Body of pancreas (tissue), 4 donors: ENCODE measurements at regions not wholly inside any gene's neighbourhood (a gene's known extent, or its start where the extent isn't known, plus 50 kb on each side); places are given as distances from the start of the nearest gene placed in this dataset.

Experiments used
- ATAC-seq: fragments of 150-250 bp; one replicate; pipeline ENCODE4 v1.9.1; 2016
- DNase-seq, 4 donors: peaks; one replicate each; pipeline ENCODE4 v3.0.0-alpha.2; 2019
- H3K27ac ChIP-seq, 4 donors: fragments of 200-600 bp; sonication (generic); 1 replicate in 3 of 4; 2 replicates in 1 of 4; pipeline versions ENCODE4 v1.5.1 to v1.6.1; 2016 to 2019; ENCODE audit warnings: mild to moderate bottlenecking in 1 of 4, mixed read lengths in 1 of 4, moderate library complexity in 1 of 4
- H3K27me3 ChIP-seq, 2 donors: fragments of 200-600 bp; sonication (generic); one replicate each; pipeline ENCODE4 v1.6.0; 2016; ENCODE audit warnings: mild to moderate bottlenecking in 1 of 2
- H3K36me3 ChIP-seq, 2 donors: fragments of 200-600 bp; sonication (generic); replicated peaks in 1 of 2; 2 replicates each; pipeline ENCODE4 v1.5.1; 2016; ENCODE audit warnings: low read depth in 2 of 2; ENCODE audit not compliant: insufficient read depth in 1 of 2
- H3K4me1 ChIP-seq: fragments of 200-600 bp; sonication (generic); one replicate; pipeline ENCODE4 v1.6.0; 2016
- H3K4me3 ChIP-seq, 2 donors: fragments of 200-600 bp; sonication (generic); 1 replicate in 1 of 2; 2 replicates in 1 of 2; pipeline ENCODE4 v1.5.1; 2016 to 2019
- H3K9me3 ChIP-seq, 3 donors: fragments of 200-600 bp; sonication (generic); 1 replicate in 2 of 3; 2 replicates in 1 of 3; pipeline ENCODE4 v1.5.1; 2016
- POLR2A ChIP-seq, 3 donors: fragments of 450-650 bp; IDR thresholded peaks; one replicate each; pipeline ENCODE4 v1.6.1; 2016; ENCODE audit warnings: antibody characterized with exemption in 3 of 3, mild to moderate bottlenecking in 2 of 3
- WGBS, 2 donors: methylation state at CpG; one replicate each; pipeline ENCODE4 v1.1.5; 2017; 5-methylcytosine and 5-hydroxymethylcytosine counted together
- intact Hi-C: fragments of 100-400 bp; cut with DNase I; formaldehyde crosslinking; loops from one replicate; pipeline ENCODE4 v1.15.1; 2023
- TF ChIP-seq, protein P1 (sequence below), 7 experiments: fragments of 450-650 bp in 4 of 7; fragments of 200-600 bp in 3 of 7; sonication (generic) in 3 of 7; IDR thresholded peaks; one replicate each; pipeline ENCODE4 v1.5.1; 2016 to 2019; ENCODE audit warnings: antibody characterized with exemption in 7 of 7

DNA sequence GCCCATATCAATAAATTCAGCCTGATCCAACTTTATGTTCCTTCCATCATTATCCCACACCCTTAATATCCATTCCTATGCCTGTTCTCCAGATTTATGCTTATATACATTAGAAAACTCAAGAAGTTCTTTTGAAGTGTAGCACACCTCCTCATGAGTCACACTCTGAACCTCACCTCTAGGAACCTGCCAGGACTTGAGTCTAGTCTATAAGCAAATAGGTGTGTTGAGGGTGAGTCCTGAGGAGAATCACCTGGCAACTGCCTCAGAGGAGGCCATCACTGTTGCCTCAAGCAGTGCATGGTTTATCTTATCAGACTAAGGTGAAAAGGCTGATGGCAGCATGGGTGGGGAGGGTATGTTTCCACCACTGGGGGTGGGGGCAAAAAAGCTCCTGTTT, 496.7 kb downstream of the C6orf118 start:
- H3K4me3 ChIP-seq: no peak overlapping the region
- intact Hi-C loops: no loop called here
- DNase-seq (no peak), ATAC-seq (no peak)
- H3K27ac ChIP-seq: no peak overlapping the region
- H3K9me3 ChIP-seq: no peaks in the 10 kb centered on the region
- H3K36me3 ChIP-seq: no peaks in the 10 kb centered on the region
- no peaks in the 10 kb centered on the region for H3K4me1 ChIP-seq
- no peaks in the 10 kb centered on the region for H3K27me3 ChIP-seq
- no peak for TF ChIP-seq POLR2A (IDR thresholded peaks at IDR 0.05)

DNA sequence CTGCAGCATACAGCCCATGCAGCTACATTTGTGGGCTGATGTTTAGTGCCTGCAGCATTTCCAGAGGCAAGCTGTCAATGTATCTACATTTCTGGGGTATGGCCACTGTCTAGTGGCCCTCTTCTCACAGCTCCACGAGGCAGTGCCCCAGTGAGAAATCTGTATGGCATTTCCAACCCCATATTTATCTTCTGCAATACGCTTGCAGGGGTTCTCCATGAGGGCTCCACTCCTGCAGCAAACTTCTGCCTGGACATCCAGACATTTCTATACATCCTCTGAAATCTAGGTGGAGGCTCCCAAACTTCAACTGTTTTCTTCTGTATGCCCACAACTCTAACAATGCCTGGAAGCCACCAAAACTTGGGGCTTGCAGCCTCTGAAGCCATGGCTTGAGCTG, 502.3 kb downstream of the C6orf118 start:
- H3K27me3 ChIP-seq: no peaks in the 10 kb centered on the region
- no peak overlapping the region for H3K4me3 ChIP-seq
- H3K27ac ChIP-seq: no peak overlapping the region
- ATAC-seq: no peak
- WGBS, 2 donors: 29 to 48% methylated on average over 2 of the region's 2 CpGs
- TF ChIP-seq, protein P1, sequence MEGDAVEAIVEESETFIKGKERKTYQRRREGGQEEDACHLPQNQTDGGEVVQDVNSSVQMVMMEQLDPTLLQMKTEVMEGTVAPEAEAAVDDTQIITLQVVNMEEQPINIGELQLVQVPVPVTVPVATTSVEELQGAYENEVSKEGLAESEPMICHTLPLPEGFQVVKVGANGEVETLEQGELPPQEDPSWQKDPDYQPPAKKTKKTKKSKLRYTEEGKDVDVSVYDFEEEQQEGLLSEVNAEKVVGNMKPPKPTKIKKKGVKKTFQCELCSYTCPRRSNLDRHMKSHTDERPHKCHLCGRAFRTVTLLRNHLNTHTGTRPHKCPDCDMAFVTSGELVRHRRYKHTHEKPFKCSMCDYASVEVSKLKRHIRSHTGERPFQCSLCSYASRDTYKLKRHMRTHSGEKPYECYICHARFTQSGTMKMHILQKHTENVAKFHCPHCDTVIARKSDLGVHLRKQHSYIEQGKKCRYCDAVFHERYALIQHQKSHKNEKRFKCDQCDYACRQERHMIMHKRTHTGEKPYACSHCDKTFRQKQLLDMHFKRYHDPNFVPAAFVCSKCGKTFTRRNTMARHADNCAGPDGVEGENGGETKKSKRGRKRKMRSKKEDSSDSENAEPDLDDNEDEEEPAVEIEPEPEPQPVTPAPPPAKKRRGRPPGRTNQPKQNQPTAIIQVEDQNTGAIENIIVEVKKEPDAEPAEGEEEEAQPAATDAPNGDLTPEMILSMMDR (IDR thresholded peaks at IDR 0.05): no peak
- TF ChIP-seq POLR2A (IDR thresholded peaks at IDR 0.05): no peak
- intact Hi-C loops: no loop called here
- H3K4me1 ChIP-seq: no peaks in the 10 kb centered on the region
- H3K9me3 ChIP-seq: no peaks in the 10 kb centered on the region
- no peak for DNase-seq
- H3K36me3 ChIP-seq: no peaks in the 10 kb centered on the region

DNA sequence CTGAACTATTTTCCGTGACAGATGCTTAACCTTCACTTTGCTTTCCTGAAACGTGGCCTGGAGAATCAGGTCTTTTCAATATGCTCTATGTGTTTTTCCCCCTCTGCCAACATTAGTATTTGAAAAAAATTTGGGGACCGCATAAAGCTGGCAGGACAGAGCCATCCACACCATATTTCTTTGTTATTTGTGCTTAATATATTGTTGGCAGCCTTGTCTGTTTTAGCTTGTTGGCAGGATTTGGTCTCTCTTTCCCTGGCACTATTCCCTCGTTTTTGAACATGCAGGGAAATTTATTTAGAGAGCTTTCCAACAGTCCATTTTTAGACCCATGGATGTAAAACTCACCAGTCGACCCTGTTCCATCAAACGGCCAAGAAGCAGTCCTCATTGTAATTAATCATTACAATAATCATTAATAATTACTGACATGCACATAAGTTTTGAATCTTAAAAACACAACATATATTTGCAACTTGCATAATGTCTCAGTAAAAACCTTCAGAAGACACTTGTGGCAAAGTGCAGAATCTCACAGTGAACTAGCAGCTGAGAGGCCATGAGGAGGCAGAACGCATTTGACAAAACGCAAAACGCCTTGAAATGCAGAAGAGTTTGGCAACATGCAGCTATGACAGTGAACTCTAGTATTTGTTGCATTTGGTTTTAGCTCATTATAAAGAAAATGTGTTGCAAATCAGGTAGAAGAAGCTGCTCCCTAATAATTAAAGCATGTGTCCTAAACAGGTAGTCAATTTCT, 514.2 kb downstream of the C6orf118 start:
- WGBS, 2 donors: 46 to 50% methylated on average over 9 of the region's 9 CpGs
- Histone ChIP-seq H3K4me3 (no peak overlapping the region), H3K36me3 (no peaks in the 10 kb centered on the region), H3K9me3 (no peaks in the 10 kb centered on the region), H3K27me3 (no peaks in the 10 kb centered on the region), H3K4me1 (no peaks in the 10 kb centered on the region), H3K27ac (no peak overlapping the region)
- intact Hi-C loops: no loop called here
- TF ChIP-seq, protein P1 (IDR thresholded peaks at IDR 0.05): no peak
- no peak for TF ChIP-seq POLR2A (IDR thresholded peaks at IDR 0.05)
- ATAC-seq: no peak
- no peak for DNase-seq

DNA sequence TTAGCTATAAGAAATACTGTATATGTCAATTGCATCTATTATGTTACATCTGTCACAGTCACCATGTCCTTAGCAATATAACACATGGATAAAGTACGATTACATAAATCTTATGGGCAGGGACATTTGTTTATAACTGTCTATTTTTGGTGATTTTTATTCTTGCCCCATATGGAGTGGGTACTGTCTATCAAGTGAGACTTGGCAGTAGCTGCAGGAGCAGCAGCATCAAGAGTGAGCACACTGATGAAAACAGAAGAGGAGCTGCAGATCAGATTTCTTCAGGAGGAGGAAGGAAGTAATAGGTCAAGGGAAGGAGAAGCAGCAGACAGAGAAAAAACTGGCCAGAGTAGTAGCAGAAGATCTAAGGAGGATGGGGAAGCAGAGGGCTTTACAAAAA, 516.7 kb downstream of the C6orf118 start:
- no peaks in the 10 kb centered on the region for H3K36me3 ChIP-seq
- no peaks in the 10 kb centered on the region for H3K27me3 ChIP-seq
- no peak for DNase-seq
- 25 to 36% methylated on average over 1 of the region's 1 CpG for WGBS, 2 donors
- no peak overlapping the region for H3K4me3 ChIP-seq
- no peaks in the 10 kb centered on the region for H3K9me3 ChIP-seq
- H3K4me1 ChIP-seq: no peaks in the 10 kb centered on the region
- TF ChIP-seq, protein P1 (IDR thresholded peaks at IDR 0.05): no peak
- no peak for TF ChIP-seq POLR2A (IDR thresholded peaks at IDR 0.05)
- intact Hi-C loops: no loop called here
- ATAC-seq: no peak
- H3K27ac ChIP-seq: no peak overlapping the region

DNA sequence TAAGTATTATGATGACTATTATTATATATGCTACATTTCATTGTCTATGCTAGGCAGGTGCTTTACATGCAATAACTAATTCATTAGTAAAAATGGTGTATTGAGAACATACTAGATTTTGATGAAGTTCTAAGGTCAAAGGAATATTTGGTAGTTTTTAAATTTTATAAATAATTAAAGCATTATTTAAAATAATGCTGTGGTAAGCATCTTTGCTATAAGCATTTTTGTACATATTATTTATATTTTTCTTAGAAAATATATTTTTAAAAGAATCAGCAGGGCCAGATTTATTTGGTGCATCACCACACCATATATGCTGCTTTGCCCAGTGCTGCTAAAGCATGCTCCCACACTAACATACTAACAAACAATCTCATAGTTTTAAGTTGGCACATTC, 517.9 kb downstream of the C6orf118 start:
- ATAC-seq (no peak), DNase-seq (no peak)
- H3K27me3 ChIP-seq: no peaks in the 10 kb centered on the region
- H3K36me3 ChIP-seq: no peaks in the 10 kb centered on the region
- intact Hi-C loops: no loop called here
- H3K4me1 ChIP-seq: no peaks in the 10 kb centered on the region
- no peaks in the 10 kb centered on the region for H3K9me3 ChIP-seq
- TF ChIP-seq POLR2A (IDR thresholded peaks at IDR 0.05): no peak
- TF ChIP-seq, protein P1 (IDR thresholded peaks at IDR 0.05): no peak
- H3K27ac ChIP-seq: no peak overlapping the region
- no peak overlapping the region for H3K4me3 ChIP-seq
